A673 (cell line): ENCODE measurements at regions not wholly inside any gene's neighbourhood (a gene's known extent, or its start where the extent isn't known, plus 50 kb on each side); places are given as distances from the start of the nearest gene placed in this dataset.
A peak's percentile ranks its signal among the peaks of the same experiment; 100 is the strongest.

Experiments
- BruUV-seq: library from RNA; stranded (reverse); fragments of 400-500 nt; replicated peaks from 2 replicates; lab custom pipeline; 2021; lab: Mats Ljungman, UMichigan
- CTCF ChIA-PET: fragments of 300-600 bp; sonication (Branson Sonifier 250); formaldehyde crosslinking; loops from one replicate; lab custom pipeline; 2022; ENCODE audit warnings: antibody characterized with exemption; lab: Charles Lee
- POLR2A ChIA-PET: fragments of 300-600 bp; sonication (Branson Sonifier 250); formaldehyde crosslinking; loops from one replicate; lab custom pipeline; 2022; ENCODE audit warnings: antibody characterized with exemption; ENCODE audit not compliant: low non-redundant PET; lab: Charles Lee
- DNase-seq: peaks from one replicate; pipeline ENCODE4 v3.0.0-alpha.2; 2015; ENCODE audit warnings: low spot score
- H3K27ac ChIP-seq: fragments of 200-600 bp; sonication (generic); 2 replicates; pipeline ENCODE4 v1.5.1; 2016; ENCODE audit warnings: mixed run types, low read depth, mild to moderate bottlenecking, mixed read lengths, antibody characterized with exemption, low read length; ENCODE audit not compliant: poor library complexity, severe bottlenecking
- H3K27me3 ChIP-seq: fragments of 200-600 bp; sonication (generic); replicated peaks from 2 replicates; pipeline ENCODE4 v1.6.1; 2017; ENCODE audit warnings: mixed run types, low read depth, mild to moderate bottlenecking, mixed read lengths, antibody characterized with exemption, low read length; ENCODE audit not compliant: insufficient read depth, poor library complexity
- H3K36me3 ChIP-seq: fragments of 200-600 bp; sonication (generic); 2 replicates; pipeline ENCODE4 v1.6.1; 2016; ENCODE audit warnings: mixed run types, mild to moderate bottlenecking, mixed read lengths, antibody characterized with exemption, low read length; ENCODE audit not compliant: insufficient read depth, poor library complexity, severe bottlenecking
- H3K4me1 ChIP-seq: fragments of 200-600 bp; sonication (generic); 2 replicates; pipeline ENCODE4 v1.6.1; 2017; ENCODE audit warnings: mixed run types, mild to moderate bottlenecking, mixed read lengths, antibody characterized with exemption, low read length; ENCODE audit not compliant: insufficient read depth, poor library complexity, severe bottlenecking
- H3K4me3 ChIP-seq: fragments of 200-600 bp; sonication (generic); 2 replicates; pipeline ENCODE4 v1.5.1; 2016; ENCODE audit warnings: low read depth, mixed run types, mild to moderate bottlenecking, mixed read lengths, low read length; ENCODE audit not compliant: poor library complexity, severe bottlenecking
- H3K9me3 ChIP-seq: fragments of 200-600 bp; sonication (generic); 2 replicates; pipeline ENCODE4 v1.6.1; 2016; ENCODE audit warnings: mixed run types, low read depth, mild to moderate bottlenecking, mixed read lengths, antibody characterized with exemption, low read length; ENCODE audit not compliant: poor library complexity, severe bottlenecking
- EZH2 ChIP-seq: fragments of 200-600 bp; sonication (generic); IDR thresholded peaks from 2 replicates; pipeline ENCODE4 v1.6.1; 2017; ENCODE audit warnings: borderline replicate concordance, low read depth, mild to moderate bottlenecking, mixed read lengths, antibody characterized with exemption, low read length; ENCODE audit not compliant: poor library complexity, severe bottlenecking
- intact Hi-C: fragments of 100-400 bp; cut with micrococcal nuclease; formaldehyde crosslinking; loops from one replicate; pipeline ENCODE4 v1.10.0; 2022; ENCODE audit not compliant: unreplicated experiment
- TF ChIP-seq, protein P1 (sequence below): fragments of 300-800, 200-600 bp; sonication (generic); conservative IDR thresholded peaks from 2 replicates; pipeline ENCODE4 v1.5.1; 2017; ENCODE audit warnings: low read depth, mild to moderate bottlenecking, antibody characterized with exemption, low read length, moderate library complexity, mixed read lengths

DNA sequence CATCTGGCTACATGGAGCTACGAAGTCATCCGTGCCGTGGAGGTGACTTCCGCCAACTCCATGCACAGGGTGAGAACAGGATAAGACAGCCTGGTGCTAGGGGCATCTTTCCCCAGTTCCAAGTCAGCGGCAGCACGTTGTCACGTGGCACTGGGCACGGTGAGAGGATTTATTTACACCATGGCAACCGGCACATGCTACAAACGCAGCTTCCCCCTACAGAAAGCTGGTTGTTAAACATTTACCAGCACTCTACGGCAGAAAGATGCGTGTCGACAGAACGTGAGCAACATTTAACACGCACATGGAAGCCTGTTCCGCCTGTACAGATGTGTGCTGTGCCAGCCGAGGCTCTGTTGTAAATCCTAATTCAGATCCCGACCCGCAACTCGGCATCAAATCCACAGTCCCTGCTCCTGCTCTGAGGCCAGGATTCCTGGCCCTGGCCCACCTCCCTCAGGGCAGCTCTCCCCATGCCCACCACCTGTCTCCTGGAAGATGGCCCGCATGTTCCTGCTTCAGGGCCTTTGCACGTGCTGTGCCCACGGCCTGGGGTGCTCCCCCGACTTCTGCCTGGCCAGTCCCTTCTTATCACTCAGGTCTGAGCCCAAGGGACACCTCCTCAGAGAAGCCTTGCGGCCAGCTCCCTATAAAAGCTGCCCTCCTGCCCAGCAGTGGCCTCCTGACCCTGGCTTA, 114.1 kb downstream of the RFLNA start:
- ChIA-PET POLR2A (no interaction called here), CTCF (no interaction called here)
- no peak overlapping the region for H3K27ac ChIP-seq
- no peaks in the 10 kb centered on the region for H3K9me3 ChIP-seq
- peaks cover 6% of the 10 kb centered on the region for H3K36me3 ChIP-seq
- H3K4me3 ChIP-seq = no peak overlapping the region
- no peak for DNase-seq
- no peaks in the 10 kb centered on the region for H3K27me3 ChIP-seq
- H3K4me1 ChIP-seq = peaks cover 20% of the 10 kb centered on the region
- intact Hi-C loops = no loop called here
- TF ChIP-seq EZH2 = no peak
- TF ChIP-seq, protein P1, sequence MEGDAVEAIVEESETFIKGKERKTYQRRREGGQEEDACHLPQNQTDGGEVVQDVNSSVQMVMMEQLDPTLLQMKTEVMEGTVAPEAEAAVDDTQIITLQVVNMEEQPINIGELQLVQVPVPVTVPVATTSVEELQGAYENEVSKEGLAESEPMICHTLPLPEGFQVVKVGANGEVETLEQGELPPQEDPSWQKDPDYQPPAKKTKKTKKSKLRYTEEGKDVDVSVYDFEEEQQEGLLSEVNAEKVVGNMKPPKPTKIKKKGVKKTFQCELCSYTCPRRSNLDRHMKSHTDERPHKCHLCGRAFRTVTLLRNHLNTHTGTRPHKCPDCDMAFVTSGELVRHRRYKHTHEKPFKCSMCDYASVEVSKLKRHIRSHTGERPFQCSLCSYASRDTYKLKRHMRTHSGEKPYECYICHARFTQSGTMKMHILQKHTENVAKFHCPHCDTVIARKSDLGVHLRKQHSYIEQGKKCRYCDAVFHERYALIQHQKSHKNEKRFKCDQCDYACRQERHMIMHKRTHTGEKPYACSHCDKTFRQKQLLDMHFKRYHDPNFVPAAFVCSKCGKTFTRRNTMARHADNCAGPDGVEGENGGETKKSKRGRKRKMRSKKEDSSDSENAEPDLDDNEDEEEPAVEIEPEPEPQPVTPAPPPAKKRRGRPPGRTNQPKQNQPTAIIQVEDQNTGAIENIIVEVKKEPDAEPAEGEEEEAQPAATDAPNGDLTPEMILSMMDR = no peak
- BruUV-seq = no TSS peak

GRCh38 chr12:124407074-124407473, 112.2 kb downstream of the RFLNA start:
- ChIA-PET CTCF (no interaction called here), POLR2A (no interaction called here)
- Histone ChIP-seq H3K4me1 (peaks cover 38% of the 10 kb centered on the region), H3K36me3 (peaks cover 6% of the 10 kb centered on the region), H3K27ac (no peak overlapping the region), H3K4me3 (no peak overlapping the region), H3K27me3 (no peaks in the 10 kb centered on the region), H3K9me3 (no peaks in the 10 kb centered on the region)
- BruUV-seq = no TSS peak
- TF ChIP-seq, protein P1 = 0 out of 2 replicates have a peak, but pooled peaks have one; percentile 18
- TF ChIP-seq EZH2 = no peak
- intact Hi-C loops = no loop called here
- no peak for DNase-seq

GRCh38 chr12:124406043-124406442, 111.2 kb downstream of the RFLNA start:
- Histone ChIP-seq H3K9me3 (no peaks in the 10 kb centered on the region), H3K36me3 (peaks cover 14% of the 10 kb centered on the region), H3K27ac (no peak overlapping the region), H3K4me1 (peaks cover 43% of the 10 kb centered on the region), H3K4me3 (no peak overlapping the region), H3K27me3 (no peaks in the 10 kb centered on the region)
- POLR2A ChIA-PET = no interaction called here
- CTCF ChIA-PET = no interaction called here
- intact Hi-C loops = no loop called here
- no peak for DNase-seq
- BruUV-seq = no TSS peak
- TF ChIP-seq, protein P1 = no peak
- no peak for TF ChIP-seq EZH2
